ENCODE measurements at regions not wholly inside any gene's neighbourhood (a gene's known extent, or its start where the extent isn't known, plus 50 kb on each side); places are given as distances from the start of the nearest gene placed in this dataset.

DNA sequence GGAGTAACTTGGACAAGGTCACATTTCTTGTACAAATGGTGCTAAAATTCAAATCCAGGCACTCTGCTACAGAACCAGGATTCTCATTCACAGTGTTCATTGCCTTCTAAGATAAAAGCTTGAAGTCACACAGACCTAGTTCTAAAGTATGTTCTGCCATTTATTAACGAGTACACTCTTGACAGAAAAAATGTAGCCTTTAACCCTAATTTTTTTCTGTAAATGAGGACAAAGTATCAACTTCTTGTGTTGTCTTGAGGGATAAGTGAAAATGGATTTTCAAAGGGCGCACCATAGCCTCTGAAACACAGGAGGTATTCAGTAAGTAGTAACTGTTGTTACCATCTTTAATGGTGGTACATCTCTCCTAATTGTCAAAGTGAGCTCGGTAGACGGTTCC, 379.8 kb upstream of the FLRT2 start:
- no peak for TF ChIP-seq SP1 (IDR thresholded peaks at IDR 0.05)
- no peak for TF ChIP-seq ELF4 (IDR thresholded peaks at IDR 0.05)
- TF ChIP-seq LEF1 (IDR thresholded peaks at IDR 0.05; ENCODE audit: borderline replicate concordance): no peak
- no peak for TF ChIP-seq FOXK2 (IDR thresholded peaks at IDR 0.05)
- no peak for TF ChIP-seq FOXA1 (IDR thresholded peaks at IDR 0.05)
